Erythroblast (primary cell): ENCODE measurements at regions not wholly inside any gene's neighbourhood (a gene's known extent, or its start where the extent isn't known, plus 50 kb on each side); places are given as distances from the start of the nearest gene placed in this dataset.

Experiments used
- GATA1 ChIP-seq: IDR thresholded peaks from 2 replicates; pipeline ENCODE4 v1.6.1; 2011; ENCODE audit warnings: low read depth, mild to moderate bottlenecking, control low read depth, low read length, moderate library complexity
- POLR2A ChIP-seq: IDR thresholded peaks from 2 replicates; pipeline ENCODE4 v1.6.1; 2011; ENCODE audit warnings: mild to moderate bottlenecking, low read length

DNA sequence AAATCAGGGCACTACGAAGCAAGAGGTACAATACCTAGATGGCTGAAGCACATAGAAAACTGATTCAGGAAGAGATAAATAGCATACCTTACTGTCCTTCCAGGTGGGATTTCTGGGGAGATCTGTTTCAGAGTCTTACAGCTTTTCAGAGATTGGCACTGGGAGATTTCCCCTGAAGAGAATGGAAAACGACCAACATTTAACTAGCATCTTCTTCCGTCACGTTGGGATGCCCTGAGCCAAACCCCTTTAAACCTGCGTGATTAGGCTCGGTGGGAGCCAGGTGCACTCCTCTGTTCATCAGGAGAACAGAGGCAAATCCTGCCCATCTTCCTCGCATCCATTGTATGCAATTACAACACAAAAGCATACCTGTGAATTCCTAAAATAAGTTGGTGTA lies 614.5 kb downstream of the HDGFL1 start:
- TF ChIP-seq POLR2A (no peak), GATA1 (no peak)
